Jurkat, Clone E6-1 (cell line): ENCODE measurements at regions not wholly inside any gene's neighbourhood (a gene's known extent, or its start where the extent isn't known, plus 50 kb on each side); places are given as distances from the start of the nearest gene placed in this dataset.
"Not testable (repeated sequence)": the region's sequence is repeated elsewhere in the genome, so short reads cannot be mapped to it uniquely, and the experiment has no call there.

Source experiments
- DNase-seq: peaks from one replicate; pipeline ENCODE4 v3.0.0-alpha.2; 2011; ENCODE audit warnings: low read depth, low spot score
- H3K4me3 ChIP-seq: 2 replicates; pipeline ENCODE4 v1.5.1; 2011; ENCODE audit warnings: mild to moderate bottlenecking, low read length, control low read depth, moderate library complexity

- no peak for DNase-seq
- H3K4me3 ChIP-seq, result no peak overlapping the region
These were observed 688.6 kb downstream of the GALC start for GRCh38 chr14:87304404-87304803.

DNA sequence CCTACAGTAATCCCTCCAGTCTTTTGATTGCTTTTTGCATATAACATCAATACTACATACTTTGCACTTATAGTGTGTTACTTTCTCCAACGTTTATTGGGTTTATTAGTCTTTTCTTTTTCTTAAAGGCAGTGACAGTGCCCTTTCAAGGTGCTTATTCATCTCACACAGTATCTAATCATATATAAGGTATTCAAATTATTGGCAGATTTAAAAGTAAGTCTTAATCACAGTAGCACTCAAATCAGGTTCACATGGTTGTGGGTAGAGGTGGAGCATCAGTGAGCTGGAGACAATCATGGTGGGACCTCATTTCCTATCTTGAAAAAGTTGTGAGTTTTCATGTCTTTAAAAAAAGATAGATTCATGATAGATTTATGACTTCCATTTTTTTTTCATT lies 706.2 kb downstream of the GALC start:
- no peak for DNase-seq

DNA sequence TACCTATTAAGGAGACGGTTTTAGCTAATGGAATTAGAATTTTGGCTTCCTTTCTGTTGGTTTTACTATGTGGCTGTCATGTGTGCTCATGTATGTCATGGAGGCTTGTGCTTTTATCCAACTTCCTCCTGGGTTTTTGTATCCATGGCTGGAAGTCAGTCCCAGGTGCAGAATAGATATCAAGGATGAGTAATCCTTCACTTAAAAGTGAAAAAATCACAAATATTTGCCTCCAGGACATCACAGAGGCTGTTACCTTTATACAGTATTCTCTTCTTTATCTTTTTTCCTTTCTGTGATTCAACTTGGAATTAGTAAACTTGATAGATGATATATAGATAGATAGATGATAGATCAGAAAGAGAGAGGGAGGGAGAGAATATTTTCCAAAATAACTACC lies 706.8 kb downstream of the GALC start:
- DNase-seq, result no peak
- no peak overlapping the region for H3K4me3 ChIP-seq

More for the DNA sequence above, 706.2 kb downstream of the GALC start:
- H3K4me3 ChIP-seq, result no peak overlapping the region

DNA sequence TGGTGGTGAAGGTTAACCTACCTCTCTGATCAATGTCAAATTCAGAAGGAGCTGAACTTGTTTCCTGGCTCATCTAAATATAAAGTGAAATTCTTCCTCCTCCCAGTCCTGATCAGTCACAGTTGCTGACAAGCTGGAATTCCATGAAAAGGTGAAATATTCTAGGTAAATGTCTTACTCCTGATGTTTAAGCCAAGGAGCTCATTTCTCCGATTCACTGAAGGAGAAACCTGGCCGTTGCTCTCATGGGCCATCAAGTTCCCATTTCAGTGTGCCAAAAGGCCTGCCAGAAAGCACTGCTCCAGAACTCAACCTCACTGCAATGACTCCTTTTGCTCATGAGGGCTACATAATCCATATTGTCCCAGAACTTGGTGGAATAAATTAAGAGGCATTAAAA lies 707.5 kb downstream of the GALC start:
- H3K4me3 ChIP-seq, result no peak overlapping the region
- DNase-seq, result no peak

DNA sequence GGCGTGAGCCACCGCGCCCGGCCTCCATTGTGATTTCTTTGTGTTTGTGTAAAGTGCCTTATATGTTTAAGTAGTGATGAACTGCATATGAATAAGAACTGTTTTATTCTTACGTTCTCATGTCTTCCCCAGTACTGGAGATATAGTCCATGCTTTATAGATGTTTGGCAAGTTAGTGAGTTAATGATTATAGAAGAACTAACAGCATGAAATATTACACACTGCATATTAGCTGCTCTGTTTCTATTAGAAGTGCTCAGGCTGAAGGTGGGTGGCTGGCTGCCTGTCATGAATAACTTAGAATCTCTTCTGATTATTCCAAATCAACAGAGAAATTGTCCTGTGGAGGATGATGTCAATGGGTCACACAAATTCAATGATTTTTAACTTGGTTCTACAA lies 709.4 kb downstream of the GALC start:
- no peak overlapping the region for H3K4me3 ChIP-seq
- no peak for DNase-seq

DNA sequence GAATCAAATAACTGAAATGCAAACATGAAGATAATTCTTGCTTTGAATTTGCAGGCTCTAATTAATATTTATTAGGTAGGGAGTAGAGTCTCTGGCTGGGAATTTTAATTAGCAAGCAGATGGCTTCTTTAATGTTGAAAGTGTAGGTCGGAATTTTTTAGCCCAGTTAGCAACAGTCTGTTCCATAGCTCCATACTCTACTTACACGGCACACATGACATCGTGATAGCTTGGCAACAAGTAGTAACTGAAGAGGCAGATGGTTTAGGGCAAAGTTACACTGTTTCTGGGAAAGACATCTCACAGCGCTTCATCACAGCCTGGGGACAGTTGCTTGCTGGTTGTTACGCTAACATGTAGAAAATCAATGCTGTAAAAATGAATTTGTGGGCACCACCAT lies 710.7 kb downstream of the GALC start:
- no peak for DNase-seq
- H3K4me3 ChIP-seq, result no peak overlapping the region

DNA sequence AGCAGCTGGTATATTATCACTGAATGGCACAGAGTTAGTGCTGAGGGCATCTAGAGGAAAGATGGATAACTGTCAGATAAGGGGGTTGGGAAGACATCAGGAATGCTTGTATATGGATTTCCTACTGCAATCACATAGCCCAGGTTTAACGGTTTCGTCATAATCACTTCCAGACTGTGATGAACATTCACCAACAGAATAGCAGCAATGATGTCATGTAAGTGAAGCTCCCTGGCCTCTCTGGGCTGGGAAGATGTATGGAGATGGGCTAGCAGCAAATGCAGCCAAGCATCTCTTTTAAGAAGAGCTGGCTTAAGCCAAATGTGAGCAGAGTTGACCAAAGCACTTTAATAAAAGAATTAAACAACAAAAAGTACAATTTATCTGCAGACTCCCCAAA lies 714.6 kb downstream of the GALC start:
- DNase-seq, result no peak
- H3K4me3 ChIP-seq, result no peak overlapping the region

DNA sequence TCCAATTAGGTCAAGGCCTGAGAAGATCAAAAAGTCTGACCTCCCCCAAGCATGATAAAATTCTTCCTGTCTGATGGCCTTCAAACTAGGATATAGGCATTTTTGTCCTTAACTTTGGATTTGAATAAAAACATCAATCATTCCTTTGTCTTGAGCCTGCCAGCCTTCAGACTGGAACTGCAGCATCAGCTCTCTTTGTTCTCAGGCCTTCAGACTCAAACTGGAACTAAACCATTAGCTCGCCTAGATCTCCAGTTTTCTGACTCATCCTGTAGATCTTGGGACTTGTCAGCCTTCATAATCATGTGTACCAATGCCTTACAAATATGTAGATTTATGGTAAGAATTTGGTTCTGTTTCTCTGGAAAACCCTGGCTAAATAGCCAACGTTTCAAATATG lies 721.7 kb downstream of the GALC start:
- no peak overlapping the region for H3K4me3 ChIP-seq
- DNase-seq, result no peak

GRCh38 chr14:87268997-87269396 lies 724.0 kb downstream of the GALC start:
- no peak for DNase-seq

GRCh38 chr14:87264796-87265195 lies 728.2 kb downstream of the GALC start:
- DNase-seq, result peak; percentile 28

More at GRCh38 chr14:87268997-87269396, 724.0 kb downstream of the GALC start:
- no peak overlapping the region for H3K4me3 ChIP-seq

GRCh38 chr14:87264272-87264785 lies 728.7 kb downstream of the GALC start:
- H3K4me3 ChIP-seq, result no peak overlapping the region
- DNase-seq, result no peak

More at GRCh38 chr14:87264796-87265195, 728.2 kb downstream of the GALC start:
- H3K4me3 ChIP-seq, result no peak overlapping the region

GRCh38 chr14:87261621-87262020 lies 731.4 kb downstream of the GALC start:
- DNase-seq, result no peak
- H3K4me3 ChIP-seq, result no peak overlapping the region

GRCh38 chr14:87260460-87260859 lies 732.5 kb downstream of the GALC start:
- H3K4me3 ChIP-seq, result no peak overlapping the region
- no peak for DNase-seq

GRCh38 chr14:87257421-87257820 lies 735.6 kb downstream of the GALC start:
- DNase-seq, result no peak
- H3K4me3 ChIP-seq, result no peak overlapping the region

DNA sequence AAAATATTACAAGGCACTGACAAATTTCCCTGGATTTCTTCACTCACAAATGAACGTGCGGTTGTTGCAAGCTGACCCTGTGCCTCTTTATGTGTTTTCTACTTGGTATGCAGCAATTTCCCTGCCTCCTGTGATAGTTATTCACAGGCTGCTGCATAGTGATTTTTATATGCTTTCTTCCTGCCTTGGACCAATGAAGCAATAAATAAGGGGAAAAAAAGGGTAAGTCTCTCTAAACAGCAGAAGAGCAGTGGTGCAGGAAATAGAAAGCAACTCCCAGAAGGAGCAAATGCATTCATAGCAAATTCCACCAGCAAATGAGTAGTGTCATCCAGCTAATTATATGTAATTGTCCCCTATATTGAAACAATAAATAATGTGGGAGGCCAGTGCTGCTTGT lies 737.9 kb downstream of the GALC start:
- no peak overlapping the region for H3K4me3 ChIP-seq
- DNase-seq, result no peak

- no peak overlapping the region for H3K4me3 ChIP-seq
- DNase-seq, result no peak
These were observed 738.6 kb downstream of the GALC start for GRCh38 chr14:87254331-87254874.

DNA sequence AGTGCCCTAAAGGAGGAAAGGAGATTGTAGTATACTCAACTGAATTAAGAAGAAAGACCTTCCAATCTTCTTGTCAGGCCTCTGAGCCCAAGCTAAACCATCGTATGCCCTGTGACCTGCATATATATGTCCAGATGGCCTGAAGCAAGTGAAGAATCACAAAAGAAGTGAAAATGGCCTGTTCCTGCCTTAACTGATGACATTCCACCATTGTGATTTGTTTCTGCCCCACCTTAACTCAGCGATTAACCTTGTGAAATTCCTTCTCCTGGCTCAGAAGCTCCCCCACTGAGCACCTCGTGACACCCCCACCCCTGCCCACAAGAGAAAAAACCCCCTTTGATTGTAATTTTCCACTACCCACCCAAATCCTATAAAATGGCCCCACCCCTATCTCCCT lies 739.2 kb downstream of the GALC start:
- DNase-seq, H3K4me3 ChIP-seq: not testable (repeated sequence)

GRCh38 chr14:87252103-87252502 lies 740.9 kb downstream of the GALC start:
- no peak for DNase-seq
- no peak overlapping the region for H3K4me3 ChIP-seq

DNA sequence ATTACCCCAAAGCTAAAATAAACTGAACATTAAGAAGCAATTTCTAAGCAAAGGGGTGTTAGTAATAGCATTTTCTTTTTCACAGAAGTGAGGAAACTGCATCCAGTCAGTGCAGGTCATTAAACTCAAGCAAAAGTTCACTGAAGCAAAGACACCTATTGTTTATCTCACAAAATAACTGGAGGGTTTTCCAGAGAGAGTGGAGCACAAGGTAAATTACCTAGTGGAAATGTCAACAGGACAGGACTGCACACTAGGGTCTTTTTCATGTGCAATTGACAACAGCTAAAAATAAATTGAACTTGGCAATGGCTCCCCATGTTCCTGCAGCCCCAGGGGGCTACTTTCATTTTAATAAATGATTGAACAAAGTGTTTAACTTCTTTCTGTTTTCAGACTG lies 742.0 kb downstream of the GALC start:
- no peak overlapping the region for H3K4me3 ChIP-seq
- no peak for DNase-seq

DNA sequence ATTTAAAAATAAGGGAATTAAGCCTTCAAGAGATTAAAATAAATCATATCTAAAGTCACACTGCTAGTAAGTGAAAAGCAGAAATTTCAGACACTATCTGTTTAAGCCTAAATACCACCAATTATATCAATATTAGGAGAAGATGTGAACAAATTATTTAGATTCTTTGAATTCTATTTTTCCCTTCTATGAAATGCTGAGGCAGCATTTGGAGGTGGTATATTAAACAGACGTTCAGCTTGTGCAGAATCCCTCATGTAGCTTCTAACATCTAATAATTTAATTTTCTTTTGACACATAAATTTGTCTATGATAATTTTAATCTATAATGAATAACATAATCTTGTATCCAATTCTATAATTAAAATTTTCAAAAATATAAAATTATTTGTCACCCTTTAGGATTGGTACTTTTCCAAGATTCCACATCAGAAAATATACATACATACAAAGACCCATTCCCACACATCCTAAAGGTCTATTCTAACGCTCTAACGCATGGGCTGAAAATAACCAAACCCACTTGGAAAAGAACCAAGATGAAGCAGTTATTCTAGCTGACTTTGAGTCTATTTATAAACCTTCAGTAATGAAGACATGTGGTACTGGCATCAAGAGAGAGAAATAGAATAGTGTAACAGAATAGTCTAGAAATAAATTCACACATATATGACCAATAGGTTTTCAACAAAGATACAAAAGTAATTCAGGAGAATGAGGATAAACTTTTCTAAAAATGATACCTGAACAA lies 751.8 kb downstream of the GALC start:
- H3K4me3 ChIP-seq, result no peak overlapping the region
- DNase-seq, result no peak

DNA sequence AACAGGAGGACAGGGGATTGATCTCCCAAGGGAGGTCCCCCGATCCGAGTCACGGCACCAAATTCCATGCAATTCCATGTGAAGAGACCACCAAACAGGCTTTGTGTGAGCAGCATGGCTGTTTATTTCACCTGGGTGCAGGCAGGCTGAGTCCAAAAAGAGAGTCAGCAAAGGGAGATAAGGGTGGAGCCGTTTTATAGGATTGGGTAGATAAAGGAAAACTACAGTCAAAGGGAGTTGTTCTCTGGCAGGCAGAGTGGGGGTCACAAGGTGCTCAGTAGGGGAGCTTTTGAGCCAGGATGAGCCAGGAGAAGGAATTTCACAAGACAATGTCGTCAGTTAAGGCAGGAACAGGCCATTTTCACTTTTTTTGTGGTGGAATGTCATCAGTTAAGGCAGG lies 752.7 kb downstream of the GALC start:
- H3K4me3 ChIP-seq, DNase-seq: not testable (repeated sequence)
